HFFc6 (cell line): ENCODE measurements at regions not wholly inside any gene's neighbourhood (a gene's known extent, or its start where the extent isn't known, plus 50 kb on each side); places are given as distances from the start of the nearest gene placed in this dataset.

Experiments used
- DNase-seq: peaks from one replicate; pipeline ENCODE4 v3.0.0-alpha.2; 2018
- H3K27ac Mint-ChIP-seq: 2 replicates; pipeline ENCODE4 v1.8.0; 2020; ENCODE audit warnings: mild to moderate bottlenecking, mixed read lengths
- H3K27me3 Mint-ChIP-seq: 2 replicates; pipeline ENCODE4 v1.8.0; 2021; ENCODE audit warnings: mild to moderate bottlenecking, moderate library complexity, mixed read lengths; ENCODE audit not compliant: insufficient read depth
- H3K36me3 Mint-ChIP-seq: 2 replicates; pipeline ENCODE4 v1.8.0; 2021; ENCODE audit warnings: low read depth, mixed read lengths
- H3K4me1 Mint-ChIP-seq: 2 replicates; pipeline ENCODE4 v1.8.0; 2020; ENCODE audit warnings: low read depth, mixed read lengths
- H3K4me3 Mint-ChIP-seq: 2 replicates; pipeline ENCODE4 v1.8.0; 2020; ENCODE audit warnings: mild to moderate bottlenecking, moderate library complexity, mixed read lengths
- H3K9me3 Mint-ChIP-seq: 2 replicates; pipeline ENCODE4 v1.8.0; 2020; ENCODE audit warnings: mild to moderate bottlenecking, mixed read lengths
- TF ChIP-seq, protein P1 (sequence below): fragments of 200-600 bp; sonication (generic); IDR thresholded peaks from 2 replicates; pipeline ENCODE4 v1.5.0; 2021; ENCODE audit warnings: antibody characterized with exemption, mild to moderate bottlenecking

DNA sequence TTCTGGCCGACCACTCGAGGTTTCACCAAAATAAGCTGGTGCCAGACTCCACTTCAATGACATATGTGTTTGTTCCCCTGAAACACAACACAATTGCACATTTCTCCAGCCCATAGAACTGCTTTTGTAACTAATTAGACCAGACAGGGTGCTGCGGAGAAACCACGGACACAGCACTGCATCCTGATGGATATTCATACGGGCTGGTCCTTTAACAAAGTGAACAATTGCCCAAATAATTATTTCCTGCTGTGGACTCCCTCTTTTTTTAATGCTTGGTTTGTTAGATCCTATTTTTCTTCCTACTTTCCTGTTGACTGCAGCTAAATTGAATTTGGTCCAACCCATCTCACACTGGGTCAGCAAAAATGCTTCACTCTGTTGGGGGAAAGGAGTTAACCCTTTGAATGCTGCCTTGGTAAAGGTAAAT, 198.6 kb upstream of the BMPER start:
- Mint-ChIP-seq H3K4me3 (peak overlapping the region; percentile 57), H3K27me3 (peaks cover 2% of the 10 kb centered on the region), H3K27ac (no peak overlapping the region), H3K9me3 (peaks cover 12% of the 10 kb centered on the region), H3K4me1 (peaks cover 26% of the 10 kb centered on the region), H3K36me3 (peaks cover 8% of the 10 kb centered on the region)
- TF ChIP-seq, protein P1, sequence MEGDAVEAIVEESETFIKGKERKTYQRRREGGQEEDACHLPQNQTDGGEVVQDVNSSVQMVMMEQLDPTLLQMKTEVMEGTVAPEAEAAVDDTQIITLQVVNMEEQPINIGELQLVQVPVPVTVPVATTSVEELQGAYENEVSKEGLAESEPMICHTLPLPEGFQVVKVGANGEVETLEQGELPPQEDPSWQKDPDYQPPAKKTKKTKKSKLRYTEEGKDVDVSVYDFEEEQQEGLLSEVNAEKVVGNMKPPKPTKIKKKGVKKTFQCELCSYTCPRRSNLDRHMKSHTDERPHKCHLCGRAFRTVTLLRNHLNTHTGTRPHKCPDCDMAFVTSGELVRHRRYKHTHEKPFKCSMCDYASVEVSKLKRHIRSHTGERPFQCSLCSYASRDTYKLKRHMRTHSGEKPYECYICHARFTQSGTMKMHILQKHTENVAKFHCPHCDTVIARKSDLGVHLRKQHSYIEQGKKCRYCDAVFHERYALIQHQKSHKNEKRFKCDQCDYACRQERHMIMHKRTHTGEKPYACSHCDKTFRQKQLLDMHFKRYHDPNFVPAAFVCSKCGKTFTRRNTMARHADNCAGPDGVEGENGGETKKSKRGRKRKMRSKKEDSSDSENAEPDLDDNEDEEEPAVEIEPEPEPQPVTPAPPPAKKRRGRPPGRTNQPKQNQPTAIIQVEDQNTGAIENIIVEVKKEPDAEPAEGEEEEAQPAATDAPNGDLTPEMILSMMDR = no peak
- DNase-seq = no peak

DNA sequence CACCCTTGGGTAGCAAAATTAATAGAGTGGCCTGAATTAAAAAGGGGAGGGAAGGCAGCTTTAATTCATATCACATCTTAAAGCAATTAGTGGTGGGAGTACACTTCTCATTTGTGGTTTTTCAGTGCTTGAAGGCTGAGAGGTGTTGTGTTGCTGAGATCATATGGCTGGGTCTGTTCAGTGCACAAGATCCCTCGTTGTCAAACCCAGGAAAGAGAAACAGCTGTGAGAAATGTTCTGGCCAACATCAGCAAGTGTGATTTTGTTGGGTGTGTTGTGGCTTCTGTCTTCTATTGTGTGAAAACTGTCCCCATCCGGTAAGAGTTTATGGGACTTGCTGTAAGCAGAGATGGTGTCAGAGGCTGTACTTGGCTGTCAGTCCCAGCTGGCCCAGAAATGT, 197.9 kb upstream of the BMPER start:
- H3K27me3 Mint-ChIP-seq = peaks cover 2% of the 10 kb centered on the region
- DNase-seq = no peak
- TF ChIP-seq, protein P1 = no peak
- H3K4me1 Mint-ChIP-seq = peaks cover 26% of the 10 kb centered on the region
- peaks cover 2% of the 10 kb centered on the region for H3K36me3 Mint-ChIP-seq
- H3K4me3 Mint-ChIP-seq = no peak overlapping the region
- H3K27ac Mint-ChIP-seq = no peak overlapping the region
- H3K9me3 Mint-ChIP-seq = peaks cover 6% of the 10 kb centered on the region

GRCh38 chr7:33710608-33711007, 194.7 kb upstream of the BMPER start:
- H3K9me3 Mint-ChIP-seq = no peaks in the 10 kb centered on the region
- TF ChIP-seq, protein P1 = no peak
- H3K4me1 Mint-ChIP-seq = peaks cover 32% of the 10 kb centered on the region
- H3K36me3 Mint-ChIP-seq = no peaks in the 10 kb centered on the region
- peak; percentile 6 for DNase-seq
- no peak overlapping the region for H3K27ac Mint-ChIP-seq
- no peak overlapping the region for H3K4me3 Mint-ChIP-seq
- no peaks in the 10 kb centered on the region; the same call in none of the 2 replicates for H3K27me3 Mint-ChIP-seq

DNA sequence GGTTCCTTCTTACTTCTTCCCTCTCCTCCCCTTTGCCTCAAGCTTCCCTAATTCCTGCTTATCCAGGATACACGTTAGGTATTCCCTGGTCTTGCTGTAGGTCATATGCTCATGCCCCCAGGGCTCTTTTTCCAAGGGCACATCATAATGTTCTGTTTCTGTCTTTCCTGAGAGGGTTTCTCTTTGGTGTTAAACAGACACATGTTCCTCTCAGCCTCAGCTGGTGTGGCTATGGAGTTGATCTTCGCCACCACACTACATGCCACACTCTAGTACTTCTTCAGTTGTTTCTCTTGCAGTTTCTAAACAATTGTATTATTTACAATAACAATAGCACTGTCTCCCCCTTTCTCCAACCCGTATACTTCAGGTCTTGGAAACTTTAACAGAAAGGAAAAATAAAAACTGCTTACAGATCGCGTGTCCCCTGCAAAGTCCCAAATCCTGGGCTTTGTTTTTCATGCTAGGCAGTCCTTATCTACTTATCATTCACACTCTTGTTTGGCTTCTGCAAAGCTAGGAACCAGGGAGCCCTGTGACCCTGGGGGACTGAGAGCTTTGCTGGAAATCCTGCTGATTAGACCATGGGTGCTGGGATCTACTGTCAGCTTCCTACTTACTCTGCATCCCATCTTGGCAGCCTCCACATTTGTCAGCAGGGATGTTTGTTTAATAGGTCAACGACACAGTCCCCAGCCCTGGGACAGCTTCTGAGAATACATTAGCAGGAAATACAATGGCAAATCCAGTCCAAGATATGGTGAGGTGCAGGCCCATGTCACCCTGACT, 193.9 kb upstream of the BMPER start:
- no peaks in the 10 kb centered on the region for H3K36me3 Mint-ChIP-seq
- peaks cover 32% of the 10 kb centered on the region for H3K4me1 Mint-ChIP-seq
- H3K27me3 Mint-ChIP-seq = no peaks in the 10 kb centered on the region; the same call in none of the 2 replicates
- H3K9me3 Mint-ChIP-seq = no peaks in the 10 kb centered on the region
- H3K4me3 Mint-ChIP-seq = no peak overlapping the region
- H3K27ac Mint-ChIP-seq = no peak overlapping the region
- no peak for DNase-seq
- TF ChIP-seq, protein P1 = no peak

GRCh38 chr7:33712020-33712414, 193.3 kb upstream of the BMPER start:
- H3K27me3 Mint-ChIP-seq = no peaks in the 10 kb centered on the region; the same call in none of the 2 replicates
- DNase-seq = no peak
- TF ChIP-seq, protein P1 = no peak
- no peak overlapping the region for H3K4me3 Mint-ChIP-seq
- no peaks in the 10 kb centered on the region for H3K36me3 Mint-ChIP-seq
- no peak overlapping the region for H3K27ac Mint-ChIP-seq
- no peaks in the 10 kb centered on the region for H3K9me3 Mint-ChIP-seq
- H3K4me1 Mint-ChIP-seq = peaks cover 32% of the 10 kb centered on the region
